Natural killer cell treated with Interleukin-12 subunit alpha and Interleukin-12 subunit beta and Interleukin-15 and Interleukin-18, amount 100 ng/mL, for 72 hours (primary cell): ENCODE measurements at regions not wholly inside any gene's neighbourhood (a gene's known extent, or its start where the extent isn't known, plus 50 kb on each side); places are given as distances from the start of the nearest gene placed in this dataset.
"Not testable (repeated sequence)": the region's sequence is repeated elsewhere in the genome, so short reads cannot be mapped to it uniquely, and the experiment has no call there.

ENCODE experiments used
- ATAC-seq, 2 donors: fragments of 150-1000 bp; cut with Tn5 transposase in 1 of 2; sonication (Bioruptor Pico), chemical (Tn5 transposase) in 1 of 2; 2 replicates each; pipeline ENCODE4 v1.10.0; 2021
- DNase-seq: peaks from one replicate; pipeline ENCODE4 v3.0.0; 2022; ENCODE audit warnings: low spot score
- H3K27ac Mint-ChIP-seq, 2 donors: 1 replicate in 1 of 2; 2 replicates in 1 of 2; pipeline ENCODE4 v1.8.0; 2022; ENCODE audit warnings: mixed read lengths in 2 of 2, mild to moderate bottlenecking in 1 of 2, moderate library complexity in 1 of 2
- H3K27me3 Mint-ChIP-seq, 2 donors: 1 replicate in 1 of 2; 2 replicates in 1 of 2; pipeline ENCODE4 v1.8.0; 2022; ENCODE audit warnings: mixed read lengths in 2 of 2
- H3K36me3 Mint-ChIP-seq: one replicate; pipeline ENCODE4 v1.8.0; 2022; ENCODE audit warnings: mixed read lengths
- H3K4me1 Mint-ChIP-seq, 2 donors: 1 replicate in 1 of 2; 2 replicates in 1 of 2; pipeline ENCODE4 v1.8.0; 2022; ENCODE audit warnings: low read depth in 2 of 2, mixed read lengths in 2 of 2, mild to moderate bottlenecking in 1 of 2
- H3K4me3 Mint-ChIP-seq: one replicate; pipeline ENCODE4 v1.8.0; 2022; ENCODE audit warnings: mixed read lengths
- H3K9me3 Mint-ChIP-seq: 2 replicates; pipeline ENCODE4 v1.8.0; 2022; ENCODE audit warnings: mixed read lengths

DNA sequence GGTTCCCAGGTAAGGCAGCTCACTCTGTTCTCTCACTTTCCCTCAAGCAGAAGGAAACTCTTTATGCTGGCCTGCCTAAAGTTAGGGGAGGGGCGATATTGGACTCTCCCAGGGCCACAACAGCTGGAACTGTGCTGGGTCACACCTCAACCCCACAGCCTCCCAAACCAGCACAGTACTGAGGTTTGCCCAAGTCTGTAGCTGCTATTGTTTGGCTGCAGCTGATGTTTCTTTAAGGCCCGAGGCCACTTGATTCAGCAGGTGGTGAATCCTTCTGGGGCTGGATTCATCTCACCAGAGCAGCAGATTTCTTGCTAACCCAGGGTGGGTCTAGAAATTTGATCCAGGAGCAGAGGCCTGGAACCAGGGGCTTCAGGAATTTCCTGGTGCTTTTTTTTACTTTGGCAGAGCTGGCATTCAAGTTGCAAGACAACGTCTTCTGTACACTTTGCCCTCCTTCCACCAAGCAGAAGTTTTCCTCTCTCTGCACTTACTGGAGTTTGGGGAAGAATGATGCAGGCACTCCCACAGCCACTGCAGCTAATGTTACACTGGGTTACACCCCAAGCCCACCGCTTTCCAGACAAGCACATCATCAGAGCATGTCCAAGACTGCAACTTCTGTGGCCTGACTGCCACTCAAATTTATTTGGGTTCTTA, 544.7 kb upstream of the NDST4 start:
- H3K36me3 Mint-ChIP-seq, result peaks cover 4% of the 10 kb centered on the region
- no peak for ATAC-seq

DNA sequence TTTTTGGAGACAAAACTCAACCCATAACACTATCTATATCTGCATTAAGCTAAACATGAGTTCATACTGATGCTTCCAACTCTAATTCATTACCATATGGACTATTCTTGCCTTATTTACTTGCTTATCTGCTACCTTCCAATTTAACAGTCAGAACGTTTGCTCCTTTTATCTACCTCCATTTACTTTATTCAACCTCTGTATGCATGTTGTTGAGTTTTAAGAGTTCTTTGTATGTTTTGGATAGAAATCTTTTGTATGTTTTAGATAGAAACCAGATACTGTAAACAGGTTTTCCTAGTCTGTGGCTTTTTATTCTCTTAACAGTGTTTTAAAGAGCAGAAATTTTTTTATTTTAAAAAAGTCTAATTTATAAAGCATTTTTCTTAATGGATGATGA, 542.2 kb upstream of the NDST4 start:
- H3K27ac Mint-ChIP-seq, result no peak overlapping the region
- no peak for ATAC-seq
- H3K9me3 Mint-ChIP-seq, result peaks cover 23% of the 10 kb centered on the region
- peaks cover 6% of the 10 kb centered on the region for H3K36me3 Mint-ChIP-seq
- H3K4me3 Mint-ChIP-seq, result no peak overlapping the region
- no peaks in the 10 kb centered on the region for H3K4me1 Mint-ChIP-seq
- no peaks in the 10 kb centered on the region for H3K27me3 Mint-ChIP-seq
- no peak for DNase-seq

More for the DNA sequence above, 544.7 kb upstream of the NDST4 start:
- H3K4me3 Mint-ChIP-seq, result no peak overlapping the region
- DNase-seq, result peak; percentile 29
- no peaks in the 10 kb centered on the region for H3K27me3 Mint-ChIP-seq
- peaks cover 18% of the 10 kb centered on the region for H3K9me3 Mint-ChIP-seq
- no peaks in the 10 kb centered on the region for H3K4me1 Mint-ChIP-seq
- no peak overlapping the region for H3K27ac Mint-ChIP-seq

DNA sequence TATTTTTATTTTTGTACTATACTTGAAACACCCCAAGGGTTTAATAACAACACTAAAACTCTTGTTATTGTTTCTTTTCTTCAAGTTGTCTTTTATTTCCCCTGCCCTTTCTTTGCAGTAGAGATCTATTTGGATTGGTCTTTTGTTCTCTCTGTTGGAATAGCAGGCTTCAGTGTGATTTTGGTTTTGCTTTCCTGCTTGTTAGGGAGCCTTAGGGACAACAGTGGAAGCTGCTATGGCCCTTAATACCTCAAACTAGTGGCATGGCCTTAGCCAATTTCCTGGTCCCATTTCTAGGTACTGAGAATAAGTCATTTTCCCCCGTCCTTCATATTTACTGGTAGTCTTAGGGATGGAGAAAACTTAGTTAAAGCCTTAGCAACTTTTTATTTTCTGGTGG, 535.4 kb upstream of the NDST4 start:
- H3K4me1 Mint-ChIP-seq, result no peaks in the 10 kb centered on the region
- ATAC-seq (no peak), DNase-seq (no peak)
- H3K27ac Mint-ChIP-seq, result no peak overlapping the region
- H3K4me3 Mint-ChIP-seq, result no peak overlapping the region
- peaks cover 6% of the 10 kb centered on the region for H3K36me3 Mint-ChIP-seq
- no peaks in the 10 kb centered on the region for H3K27me3 Mint-ChIP-seq
- peaks cover 5% of the 10 kb centered on the region for H3K9me3 Mint-ChIP-seq

DNA sequence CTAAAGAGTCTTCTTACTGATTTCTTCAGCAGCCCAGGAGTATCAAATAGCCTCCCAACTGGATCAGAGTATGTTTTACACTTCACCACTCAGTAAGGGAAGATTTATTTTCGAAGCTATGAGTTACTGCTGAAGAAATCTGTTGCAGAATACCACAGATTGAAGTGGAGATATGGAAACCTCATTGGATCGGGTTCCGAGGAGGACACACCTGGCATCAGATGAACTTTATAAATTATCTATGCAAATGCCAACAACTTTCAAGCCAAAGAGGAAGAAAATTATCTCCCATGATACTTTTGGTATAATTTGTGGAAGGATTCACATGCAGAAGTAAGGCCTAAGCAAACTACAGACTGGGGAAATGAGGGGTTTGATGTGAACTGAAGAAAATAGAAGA, 515.9 kb upstream of the NDST4 start:
- DNase-seq (no peak), ATAC-seq (no peak)
- H3K4me3 Mint-ChIP-seq, result no peak overlapping the region
- H3K27me3 Mint-ChIP-seq, result no peaks in the 10 kb centered on the region
- no peaks in the 10 kb centered on the region for H3K4me1 Mint-ChIP-seq
- H3K36me3 Mint-ChIP-seq, result no peaks in the 10 kb centered on the region
- H3K9me3 Mint-ChIP-seq, result peaks cover 6% of the 10 kb centered on the region
- no peak overlapping the region for H3K27ac Mint-ChIP-seq

DNA sequence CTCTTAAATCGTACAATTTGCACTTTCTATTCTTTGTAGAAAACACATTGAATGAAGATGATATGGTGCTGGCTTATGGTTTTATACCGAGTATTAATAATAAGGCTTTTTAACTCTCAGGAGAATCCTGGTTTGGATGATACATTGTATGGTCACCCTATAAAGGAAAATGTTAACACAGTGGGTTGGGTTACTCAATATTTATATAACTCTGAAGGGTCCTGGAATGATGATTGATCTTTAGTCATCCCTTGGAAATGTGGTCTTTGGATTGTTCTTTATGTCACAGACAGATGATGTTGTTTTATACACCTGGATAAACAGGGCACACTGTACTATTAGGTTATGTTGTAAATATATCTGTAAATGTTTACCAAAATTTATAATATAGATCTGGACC, 496.2 kb upstream of the NDST4 start:
- H3K9me3 Mint-ChIP-seq, result no peaks in the 10 kb centered on the region
- no peaks in the 10 kb centered on the region for H3K27me3 Mint-ChIP-seq
- no peaks in the 10 kb centered on the region for H3K36me3 Mint-ChIP-seq
- no peak overlapping the region for H3K27ac Mint-ChIP-seq
- H3K4me1 Mint-ChIP-seq, result no peaks in the 10 kb centered on the region
- ATAC-seq, result no peak
- H3K4me3 Mint-ChIP-seq, result no peak overlapping the region
- DNase-seq, result no peak

DNA sequence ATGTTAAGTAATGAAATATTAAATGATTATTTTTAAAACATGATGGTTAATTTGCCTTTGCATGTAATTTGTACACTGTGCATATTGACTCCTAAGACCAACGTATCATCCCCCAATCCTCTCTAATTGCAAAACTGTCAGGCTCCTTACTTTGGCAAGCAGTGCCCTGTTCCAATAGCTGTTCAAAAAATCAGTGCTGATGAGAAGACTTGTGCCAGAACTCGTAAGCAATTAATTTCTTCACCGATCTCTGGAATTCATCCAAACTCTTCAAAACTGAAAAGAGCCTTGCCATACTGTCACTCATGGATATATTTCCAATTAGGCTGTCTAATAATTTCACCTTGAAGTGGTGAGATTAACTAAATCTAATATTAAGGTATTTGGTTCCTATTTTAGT, 493.9 kb upstream of the NDST4 start:
- DNase-seq (no peak), ATAC-seq (no peak)
- Mint-ChIP-seq H3K36me3 (no peaks in the 10 kb centered on the region), H3K27ac (no peak overlapping the region), H3K27me3 (no peaks in the 10 kb centered on the region), H3K4me1 (no peaks in the 10 kb centered on the region), H3K9me3 (peaks cover 2% of the 10 kb centered on the region), H3K4me3 (no peak overlapping the region)

DNA sequence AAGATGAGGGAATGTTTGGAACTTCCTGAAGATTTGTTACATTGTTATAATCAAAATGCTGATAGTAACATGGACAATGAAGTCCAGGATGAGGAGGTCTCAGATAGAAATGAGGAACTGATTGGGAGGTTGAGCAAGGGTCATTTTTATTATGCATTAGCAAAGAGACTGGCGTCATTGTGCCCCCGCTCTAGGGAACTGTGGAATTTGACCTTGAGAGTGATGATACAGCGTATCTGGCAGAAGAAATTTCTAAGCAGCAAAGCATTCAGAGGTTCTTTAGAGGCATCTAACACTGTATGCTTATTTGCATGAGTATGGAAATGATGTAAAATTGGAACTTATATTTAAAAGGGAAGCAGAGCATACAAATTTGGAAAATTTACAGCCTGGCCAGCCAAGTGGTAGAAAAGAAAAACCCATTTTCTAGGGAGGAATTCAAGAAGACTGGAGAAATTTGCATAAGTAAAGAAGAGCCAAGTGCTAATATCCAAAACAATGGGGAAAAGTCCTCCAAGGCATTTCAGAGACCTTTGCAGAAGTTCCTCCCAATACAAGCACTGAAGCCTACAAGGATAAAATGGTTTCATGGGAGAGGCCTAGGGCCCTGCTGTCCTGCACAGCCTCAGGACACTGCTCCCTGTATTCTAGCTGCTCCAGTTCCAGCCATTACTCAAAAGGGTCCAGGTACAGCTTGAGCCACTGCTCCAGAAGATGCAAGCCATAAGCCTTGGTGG, 483.0 kb upstream of the NDST4 start:
- H3K4me1 Mint-ChIP-seq, result no peaks in the 10 kb centered on the region
- H3K9me3 Mint-ChIP-seq, result peaks cover 10% of the 10 kb centered on the region
- no peak overlapping the region for H3K4me3 Mint-ChIP-seq
- no peak overlapping the region for H3K27ac Mint-ChIP-seq
- DNase-seq (no peak), ATAC-seq (no peak)
- H3K36me3 Mint-ChIP-seq, result no peaks in the 10 kb centered on the region
- H3K27me3 Mint-ChIP-seq, result no peaks in the 10 kb centered on the region

DNA sequence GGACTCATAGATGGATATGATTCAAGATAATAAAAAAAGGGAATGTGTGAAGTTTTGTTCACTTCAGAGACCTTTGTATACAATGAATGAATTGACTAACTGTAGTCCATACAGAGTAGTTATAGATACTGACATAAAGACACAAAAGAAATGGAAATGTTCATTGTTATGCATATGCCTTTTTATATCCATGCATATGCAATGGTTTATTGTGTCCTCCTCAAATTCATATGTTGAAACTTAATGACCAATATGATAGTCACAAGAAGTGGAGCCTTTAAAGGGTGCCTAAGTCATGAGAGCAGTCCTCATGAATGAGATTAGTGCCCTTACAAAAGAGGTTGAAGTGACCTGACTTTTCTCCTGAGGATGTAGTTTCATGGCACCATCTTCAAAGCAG, 467.5 kb upstream of the NDST4 start:
- H3K27me3 Mint-ChIP-seq, result no peaks in the 10 kb centered on the region
- DNase-seq, result no peak
- peaks cover 4% of the 10 kb centered on the region for H3K9me3 Mint-ChIP-seq
- H3K36me3 Mint-ChIP-seq, result no peaks in the 10 kb centered on the region
- no peaks in the 10 kb centered on the region for H3K4me1 Mint-ChIP-seq
- no peak overlapping the region for H3K4me3 Mint-ChIP-seq
- ATAC-seq, result no peak
- no peak overlapping the region for H3K27ac Mint-ChIP-seq

DNA sequence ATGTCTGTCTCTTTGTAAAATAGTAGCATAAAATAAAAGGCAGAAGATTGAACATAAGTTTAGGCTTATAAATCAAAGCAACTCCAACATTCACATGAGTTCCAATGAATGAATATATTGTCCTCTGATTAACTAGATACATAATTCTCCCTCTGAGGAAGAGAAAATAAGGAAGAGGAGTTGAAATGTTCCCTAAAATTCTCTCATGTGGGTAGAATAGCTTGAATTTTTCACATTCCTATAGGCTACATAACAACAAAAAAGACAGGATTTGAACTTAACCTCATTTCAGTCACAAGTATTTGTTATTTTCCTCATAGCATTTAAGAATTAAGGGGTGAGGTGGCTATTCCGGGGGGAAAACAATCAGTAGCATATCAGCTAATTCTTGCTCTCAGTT, 462.4 kb upstream of the NDST4 start:
- Mint-ChIP-seq H3K4me1 (no peaks in the 10 kb centered on the region), H3K4me3 (no peak overlapping the region), H3K9me3 (peaks cover 7% of the 10 kb centered on the region), H3K27ac (no peak overlapping the region), H3K27me3 (no peaks in the 10 kb centered on the region), H3K36me3 (no peaks in the 10 kb centered on the region)
- no peak for DNase-seq
- no peak for ATAC-seq

DNA sequence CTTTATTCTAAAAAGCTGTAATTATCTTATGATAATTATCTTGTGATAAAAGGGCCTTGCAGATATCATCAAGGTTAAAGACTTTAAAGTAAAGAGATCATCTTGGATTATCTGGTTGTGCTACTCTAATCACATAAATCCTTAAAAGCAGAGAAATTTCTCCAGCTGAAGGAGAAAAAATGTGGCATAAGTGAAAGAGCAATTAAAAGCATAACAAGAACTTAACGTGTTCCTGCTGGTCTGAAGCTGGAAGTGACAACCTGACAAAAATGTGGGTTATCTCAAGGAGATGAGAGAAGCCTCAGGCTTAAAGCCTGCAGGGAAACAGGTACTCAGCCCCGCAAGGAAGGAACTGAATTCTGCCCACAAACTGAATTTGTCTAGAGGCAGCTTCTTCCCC, 449.1 kb upstream of the NDST4 start:
- DNase-seq, result no peak
- H3K4me3 Mint-ChIP-seq, result no peak overlapping the region
- H3K4me1 Mint-ChIP-seq, result no peaks in the 10 kb centered on the region
- no peaks in the 10 kb centered on the region for H3K9me3 Mint-ChIP-seq
- no peak for ATAC-seq
- H3K36me3 Mint-ChIP-seq, result no peaks in the 10 kb centered on the region
- H3K27me3 Mint-ChIP-seq, result no peaks in the 10 kb centered on the region
- no peak overlapping the region for H3K27ac Mint-ChIP-seq

DNA sequence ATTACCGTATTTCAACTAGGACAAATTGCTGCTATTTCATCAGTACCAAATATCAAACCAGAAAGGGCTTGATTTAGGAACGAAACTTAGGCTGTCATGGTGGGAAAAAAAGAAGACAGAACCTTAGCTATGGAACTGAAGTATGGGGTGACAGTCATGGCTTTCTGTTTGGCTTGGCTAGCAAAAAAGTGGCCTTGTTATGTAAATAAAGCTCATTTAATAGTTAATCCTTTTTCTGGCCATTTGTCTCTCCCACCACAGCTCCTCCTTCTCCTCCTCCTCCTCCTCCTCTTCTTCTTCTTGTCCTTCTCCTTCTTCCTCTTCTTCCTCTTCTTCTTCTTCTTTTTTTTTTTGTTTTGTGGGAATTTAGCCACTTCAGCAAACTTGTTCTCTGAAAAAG, 434.7 kb upstream of the NDST4 start:
- Mint-ChIP-seq H3K27ac (no peak overlapping the region), H3K9me3 (no peaks in the 10 kb centered on the region), H3K4me3 (no peak overlapping the region), H3K4me1 (no peaks in the 10 kb centered on the region), H3K36me3 (no peaks in the 10 kb centered on the region), H3K27me3 (no peaks in the 10 kb centered on the region)
- ATAC-seq, result no peak
- no peak for DNase-seq

DNA sequence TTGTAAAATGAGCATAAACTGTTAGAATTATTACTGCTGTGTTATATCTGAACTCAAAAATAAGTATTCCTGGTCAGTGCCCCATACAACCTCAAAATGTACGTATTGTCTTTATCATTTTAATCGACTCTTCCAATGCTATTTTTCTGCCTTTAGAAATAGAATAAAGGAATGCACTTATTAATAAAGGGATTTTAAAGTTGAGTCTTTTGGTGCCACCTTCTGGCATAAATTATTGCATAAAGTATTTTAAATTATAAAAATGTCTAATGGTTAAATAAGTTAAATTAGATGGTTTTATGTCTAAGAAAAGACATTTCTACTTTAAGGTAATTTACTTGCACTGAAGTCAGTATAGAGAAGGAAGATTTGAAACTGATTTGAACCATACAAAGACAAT, 424.0 kb upstream of the NDST4 start:
- no peaks in the 10 kb centered on the region for H3K9me3 Mint-ChIP-seq
- no peaks in the 10 kb centered on the region for H3K4me1 Mint-ChIP-seq
- no peaks in the 10 kb centered on the region for H3K36me3 Mint-ChIP-seq
- no peak for ATAC-seq
- no peaks in the 10 kb centered on the region for H3K27me3 Mint-ChIP-seq
- H3K27ac Mint-ChIP-seq, result no peak overlapping the region
- no peak overlapping the region for H3K4me3 Mint-ChIP-seq
- DNase-seq, result no peak

DNA sequence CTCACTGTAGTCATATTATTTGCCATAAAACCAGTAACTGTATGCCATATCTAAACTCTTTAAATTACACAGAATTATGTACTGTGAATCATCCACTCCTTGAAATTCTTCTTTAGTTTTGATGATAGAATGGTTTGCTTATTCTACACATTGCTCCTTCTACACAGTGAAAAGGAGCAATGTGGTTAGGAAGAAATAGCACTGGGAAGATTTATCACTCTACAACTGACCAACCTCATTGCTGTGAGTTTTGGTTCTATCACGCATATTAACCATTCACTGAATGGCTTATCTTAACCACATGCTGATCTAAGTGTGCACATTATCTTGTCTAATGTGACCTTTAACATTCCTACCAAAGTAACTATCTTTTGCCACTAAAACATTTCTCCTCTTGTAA, 415.7 kb upstream of the NDST4 start:
- ATAC-seq, result no peak
- DNase-seq, result no peak
- no peaks in the 10 kb centered on the region for H3K36me3 Mint-ChIP-seq
- H3K27ac Mint-ChIP-seq, result no peak overlapping the region
- H3K4me1 Mint-ChIP-seq, result no peaks in the 10 kb centered on the region
- H3K4me3 Mint-ChIP-seq, result no peak overlapping the region
- no peaks in the 10 kb centered on the region for H3K27me3 Mint-ChIP-seq
- H3K9me3 Mint-ChIP-seq, result no peaks in the 10 kb centered on the region

DNA sequence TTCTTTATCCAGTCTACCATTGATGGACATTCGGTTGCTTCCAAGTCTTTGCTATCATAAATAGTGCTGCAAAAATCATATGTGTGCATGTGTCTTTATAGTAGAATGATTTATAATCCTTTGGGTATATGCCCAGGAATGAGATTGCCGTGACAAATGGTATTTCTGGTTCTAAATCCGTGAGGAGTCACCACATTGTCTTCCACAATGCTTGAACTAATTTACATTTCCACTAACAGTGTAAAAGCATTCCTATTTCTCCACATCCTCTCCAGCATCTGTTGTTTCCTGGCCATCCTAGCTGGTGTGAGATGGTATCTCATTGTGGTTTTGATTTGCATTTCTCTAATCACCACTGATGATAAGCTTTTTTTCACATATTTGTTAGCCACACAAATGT, 406.1 kb upstream of the NDST4 start:
- H3K9me3 Mint-ChIP-seq, result peaks cover 13% of the 10 kb centered on the region
- not testable (repeated sequence) for H3K4me1 Mint-ChIP-seq, H3K4me3 Mint-ChIP-seq, H3K27me3 Mint-ChIP-seq, ATAC-seq, DNase-seq, H3K27ac Mint-ChIP-seq, H3K36me3 Mint-ChIP-seq

DNA sequence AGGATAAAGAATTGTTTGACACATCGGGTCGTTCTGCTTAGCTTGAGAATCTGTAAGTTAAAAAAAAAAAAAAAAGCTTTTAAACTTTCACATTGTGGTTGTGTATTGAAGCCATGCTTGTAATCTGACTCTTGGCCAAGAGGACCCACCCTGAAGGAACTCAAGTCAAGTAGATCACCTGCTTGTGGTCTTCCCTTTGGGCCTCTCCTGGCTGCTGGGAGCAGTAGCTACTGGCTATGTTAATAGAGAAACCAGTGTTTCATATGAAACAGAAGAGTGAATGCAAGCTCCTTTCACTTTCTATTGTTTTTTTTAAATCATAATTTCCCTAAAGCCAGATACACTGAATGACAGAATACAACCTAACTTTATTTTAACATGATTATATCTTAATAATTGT, 402.4 kb upstream of the NDST4 start:
- H3K4me1 Mint-ChIP-seq, result no peaks in the 10 kb centered on the region
- H3K27ac Mint-ChIP-seq, result no peak overlapping the region
- no peak overlapping the region for H3K4me3 Mint-ChIP-seq
- no peaks in the 10 kb centered on the region for H3K36me3 Mint-ChIP-seq
- H3K27me3 Mint-ChIP-seq, result no peaks in the 10 kb centered on the region
- ATAC-seq (no peak), DNase-seq (no peak)
- peaks cover 2% of the 10 kb centered on the region for H3K9me3 Mint-ChIP-seq
